ENCODE measurements at regions not wholly inside any gene's neighbourhood (a gene's known extent, or its start where the extent isn't known, plus 50 kb on each side); places are given as distances from the start of the nearest gene placed in this dataset.

DNA sequence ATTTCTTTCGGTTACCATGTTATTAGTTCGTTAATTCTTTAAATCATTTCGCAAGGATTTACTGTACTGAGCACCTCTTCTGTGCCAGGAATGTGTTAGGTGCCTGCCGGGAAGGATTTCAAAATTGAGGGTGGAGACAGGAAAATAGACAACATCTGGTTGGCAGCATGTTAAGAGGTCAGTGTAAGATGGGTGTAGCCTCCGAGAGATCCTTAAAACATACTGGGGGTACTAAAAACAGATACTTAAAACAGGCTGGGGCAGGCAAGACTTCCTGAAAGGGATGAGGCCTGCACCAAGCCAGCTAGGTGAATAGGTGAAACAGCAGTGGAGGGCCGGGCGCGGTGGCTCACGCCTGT, 178.0 kb upstream of the SGK1 start:
- H3K27ac ChIP-seq: no peak overlapping the region
- no peak for DNase-seq (ENCODE audit: low spot score in 2 of 2)

GRCh38 chr6:134495203-134495889, 177.4 kb upstream of the SGK1 start:
- 35% methylated on average over 1 of the region's 1 CpG for WGBS
- no peaks in the 10 kb centered on the region for H3K36me3 ChIP-seq
- no peaks in the 10 kb centered on the region for H3K9me3 ChIP-seq
- no peak for DNase-seq (ENCODE audit: low spot score in 2 of 2)
- H3K27me3 ChIP-seq: no peaks in the 10 kb centered on the region
- no peak for TF ChIP-seq EP300 (IDR thresholded peaks at IDR 0.05)
- no peak for TF ChIP-seq POLR2A (IDR thresholded peaks at IDR 0.05)
- TF ChIP-seq, protein P1, sequence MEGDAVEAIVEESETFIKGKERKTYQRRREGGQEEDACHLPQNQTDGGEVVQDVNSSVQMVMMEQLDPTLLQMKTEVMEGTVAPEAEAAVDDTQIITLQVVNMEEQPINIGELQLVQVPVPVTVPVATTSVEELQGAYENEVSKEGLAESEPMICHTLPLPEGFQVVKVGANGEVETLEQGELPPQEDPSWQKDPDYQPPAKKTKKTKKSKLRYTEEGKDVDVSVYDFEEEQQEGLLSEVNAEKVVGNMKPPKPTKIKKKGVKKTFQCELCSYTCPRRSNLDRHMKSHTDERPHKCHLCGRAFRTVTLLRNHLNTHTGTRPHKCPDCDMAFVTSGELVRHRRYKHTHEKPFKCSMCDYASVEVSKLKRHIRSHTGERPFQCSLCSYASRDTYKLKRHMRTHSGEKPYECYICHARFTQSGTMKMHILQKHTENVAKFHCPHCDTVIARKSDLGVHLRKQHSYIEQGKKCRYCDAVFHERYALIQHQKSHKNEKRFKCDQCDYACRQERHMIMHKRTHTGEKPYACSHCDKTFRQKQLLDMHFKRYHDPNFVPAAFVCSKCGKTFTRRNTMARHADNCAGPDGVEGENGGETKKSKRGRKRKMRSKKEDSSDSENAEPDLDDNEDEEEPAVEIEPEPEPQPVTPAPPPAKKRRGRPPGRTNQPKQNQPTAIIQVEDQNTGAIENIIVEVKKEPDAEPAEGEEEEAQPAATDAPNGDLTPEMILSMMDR (IDR thresholded peaks at IDR 0.05): no peak
- no peak for TF ChIP-seq POLR2AphosphoS5 (IDR thresholded peaks at IDR 0.05)
- peaks cover 13% of the 10 kb centered on the region for H3K4me1 ChIP-seq
- no peak overlapping the region for H3K27ac ChIP-seq
- H3K4me3 ChIP-seq: no peak overlapping the region

More for the DNA sequence above, 178.0 kb upstream of the SGK1 start:
- H3K36me3 ChIP-seq: no peaks in the 10 kb centered on the region
- peaks cover 13% of the 10 kb centered on the region for H3K4me1 ChIP-seq
- no peaks in the 10 kb centered on the region for H3K9me3 ChIP-seq
- H3K4me3 ChIP-seq: no peak overlapping the region
- H3K27me3 ChIP-seq: no peaks in the 10 kb centered on the region
- 15% methylated on average over 5 of the region's 9 CpGs for WGBS
- TF ChIP-seq EP300 (IDR thresholded peaks at IDR 0.05) (no peak), POLR2A (IDR thresholded peaks at IDR 0.05) (no peak), POLR2AphosphoS5 (IDR thresholded peaks at IDR 0.05) (no peak)
- TF ChIP-seq, protein P1 (IDR thresholded peaks at IDR 0.05): no peak

GRCh38 chr6:134493789-134494188, 175.9 kb upstream of the SGK1 start:
- Histone ChIP-seq H3K4me3 (no peak overlapping the region), H3K4me1 (peaks cover 13% of the 10 kb centered on the region), H3K27ac (no peak overlapping the region), H3K9me3 (no peaks in the 10 kb centered on the region), H3K27me3 (no peaks in the 10 kb centered on the region), H3K36me3 (no peaks in the 10 kb centered on the region)
- 86% methylated on average over 3 of the region's 3 CpGs for WGBS
- DNase-seq (ENCODE audit: low spot score in 2 of 2): no peak
- no peak for TF ChIP-seq EP300 (IDR thresholded peaks at IDR 0.05)
- TF ChIP-seq, protein P1 (IDR thresholded peaks at IDR 0.05): no peak
- no peak for TF ChIP-seq POLR2AphosphoS5 (IDR thresholded peaks at IDR 0.05)
- no peak for TF ChIP-seq POLR2A (IDR thresholded peaks at IDR 0.05)

- no peak for TF ChIP-seq POLR2A (IDR thresholded peaks at IDR 0.05)
These were observed 173.6 kb upstream of the SGK1 start for GRCh38 chr6:134491477-134491876.

GRCh38 chr6:134482593-134483270, 164.8 kb upstream of the SGK1 start:
- peaks cover 7% of the 10 kb centered on the region for H3K4me1 ChIP-seq
- no peaks in the 10 kb centered on the region for H3K27me3 ChIP-seq
- TF ChIP-seq, protein P1 (IDR thresholded peaks at IDR 0.05): no peak
- no peak for TF ChIP-seq EP300 (IDR thresholded peaks at IDR 0.05)
- TF ChIP-seq POLR2A (IDR thresholded peaks at IDR 0.05): no peak
- no peak for TF ChIP-seq POLR2AphosphoS5 (IDR thresholded peaks at IDR 0.05)
- H3K4me3 ChIP-seq: no peak overlapping the region
- 81% methylated on average over 12 of the region's 12 CpGs for WGBS
- no peaks in the 10 kb centered on the region for H3K9me3 ChIP-seq
- no peak for DNase-seq (ENCODE audit: low spot score in 2 of 2)
- H3K27ac ChIP-seq: no peak overlapping the region
- no peaks in the 10 kb centered on the region for H3K36me3 ChIP-seq

More at GRCh38 chr6:134491477-134491876, 173.6 kb upstream of the SGK1 start:
- Histone ChIP-seq H3K4me3 (no peak overlapping the region), H3K27me3 (no peaks in the 10 kb centered on the region), H3K4me1 (peaks cover 10% of the 10 kb centered on the region), H3K27ac (no peak overlapping the region), H3K9me3 (no peaks in the 10 kb centered on the region), H3K36me3 (no peaks in the 10 kb centered on the region)
- no peak for DNase-seq (ENCODE audit: low spot score in 2 of 2)
- 80% methylated on average over 2 of the region's 2 CpGs for WGBS

All from suprapubic skin (tissue), 4 donors.